ENCODE measurements at regions not wholly inside any gene's neighbourhood (a gene's known extent, or its start where the extent isn't known, plus 50 kb on each side); places are given as distances from the start of the nearest gene placed in this dataset.
A peak's percentile ranks its signal among the peaks of the same experiment; 100 is the strongest.

GRCh38 chr9:88799541-88800328 lies 191.5 kb upstream of the S1PR3 start:
- DNase-seq = no peak

GRCh38 chr9:88800329-88800682 lies 191.0 kb upstream of the S1PR3 start:
- no peak for DNase-seq

- DNase-seq = peak; percentile 81
Measured at GRCh38 chr9:88801214-88801796, 190.0 kb upstream of the S1PR3 start.

GRCh38 chr9:88802533-88802932 lies 188.7 kb upstream of the S1PR3 start:
- no peak for DNase-seq

- no peak for DNase-seq
Measured at GRCh38 chr9:88803546-88804253, 187.6 kb upstream of the S1PR3 start.

- peak; percentile 11 for DNase-seq
Measured at GRCh38 chr9:88804254-88804596, 187.0 kb upstream of the S1PR3 start.

GRCh38 chr9:88805217-88805943 lies 185.9 kb upstream of the S1PR3 start:
- no peak for DNase-seq

- no peak for DNase-seq
Measured at GRCh38 chr9:88807426-88807825, 183.8 kb upstream of the S1PR3 start.

GRCh38 chr9:88808019-88808656 lies 183.1 kb upstream of the S1PR3 start:
- no peak for DNase-seq

- no peak for DNase-seq
Measured at GRCh38 chr9:88808761-88809354, 182.4 kb upstream of the S1PR3 start.

- no peak for DNase-seq
Measured at GRCh38 chr9:88809355-88810161, 181.7 kb upstream of the S1PR3 start.

- no peak for DNase-seq
Measured at GRCh38 chr9:88810826-88811225, 180.4 kb upstream of the S1PR3 start.

GRCh38 chr9:88811511-88811910 lies 179.8 kb upstream of the S1PR3 start:
- no peak for DNase-seq

- DNase-seq = no peak
Measured at GRCh38 chr9:88812938-88813637, 178.2 kb upstream of the S1PR3 start.

GRCh38 chr9:88813638-88814209 lies 177.5 kb upstream of the S1PR3 start:
- DNase-seq = no peak

- no peak for DNase-seq
Measured at GRCh38 chr9:88814577-88814976, 176.7 kb upstream of the S1PR3 start.

- DNase-seq = no peak
Measured at GRCh38 chr9:88816141-88816540, 175.1 kb upstream of the S1PR3 start.

- DNase-seq = no peak
Measured at GRCh38 chr9:88816591-88816990, 174.7 kb upstream of the S1PR3 start.

GRCh38 chr9:88817628-88818027 lies 173.6 kb upstream of the S1PR3 start:
- DNase-seq = no peak

- DNase-seq = peak; percentile 61
Measured at GRCh38 chr9:88818495-88819201, 172.6 kb upstream of the S1PR3 start.

All from DMS153 (cell line).